ENCODE measurements at regions not wholly inside any gene's neighbourhood (a gene's known extent, or its start where the extent isn't known, plus 50 kb on each side); places are given as distances from the start of the nearest gene placed in this dataset.

DNA sequence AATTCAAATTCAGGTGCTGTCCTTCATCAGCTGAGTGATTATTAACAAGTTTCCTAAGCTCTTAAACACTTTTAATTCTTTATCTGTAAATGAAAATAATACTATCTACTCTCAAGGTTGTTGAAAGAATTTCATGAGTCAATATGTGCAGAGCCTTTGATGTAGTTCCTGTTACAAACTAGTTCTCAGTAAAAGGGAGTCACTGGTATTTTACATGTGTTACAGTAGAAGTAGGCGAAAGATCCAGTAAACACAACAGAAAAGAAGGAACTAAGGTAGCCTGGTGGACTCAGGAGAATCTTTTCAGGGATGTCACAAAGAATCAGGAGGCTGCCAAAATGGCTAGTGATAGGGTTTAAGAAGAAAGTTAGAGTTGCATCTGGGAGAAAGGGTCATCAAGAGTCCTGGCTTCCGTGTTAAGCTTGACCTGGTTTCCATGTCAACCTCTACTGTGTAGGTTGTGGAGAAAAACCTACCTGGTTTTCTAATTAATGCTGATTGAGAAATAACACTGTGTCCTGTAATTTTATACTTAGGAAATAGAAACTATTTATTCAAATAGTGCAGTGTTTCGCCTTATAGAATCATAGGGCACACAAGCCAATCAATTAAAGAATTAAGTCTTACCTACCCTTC is 58.3 kb upstream of the TRIB2 start:
- Histone ChIP-seq H3K4me3 (no peak overlapping the region), H3K27me3 (no peaks in the 10 kb centered on the region), H3K9me3 (replicated peaks) (no peaks in the 10 kb centered on the region), H3K36me3 (no peaks in the 10 kb centered on the region), H3K27ac (no peak overlapping the region), H3K4me1 (no peaks in the 10 kb centered on the region; the same call in 1 of the 2 replicates)
- DNase-seq, result no peak

DNA sequence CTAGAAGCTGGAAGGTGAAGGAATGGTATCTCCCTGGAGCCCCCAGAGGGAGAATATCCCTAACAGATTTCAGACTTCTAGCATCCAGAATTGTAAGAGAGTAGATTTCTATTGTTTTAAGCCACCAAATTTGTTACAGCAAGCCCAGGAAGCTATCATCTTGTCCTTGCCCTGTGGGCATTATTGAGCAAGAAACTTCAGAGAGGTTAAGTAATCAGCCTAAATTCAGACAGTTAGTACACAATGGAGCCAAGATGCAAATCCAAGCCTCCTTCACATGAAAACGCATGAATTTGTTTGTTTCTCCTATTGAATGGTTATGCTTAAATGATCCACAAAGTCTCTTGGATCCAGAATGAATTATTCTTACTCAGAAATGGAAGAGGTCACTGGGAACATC is 55.2 kb upstream of the TRIB2 start:
- H3K9me3 ChIP-seq (replicated peaks), result peaks cover 3% of the 10 kb centered on the region
- no peak for DNase-seq
- H3K4me3 ChIP-seq, result no peak overlapping the region
- no peak overlapping the region for H3K27ac ChIP-seq
- H3K36me3 ChIP-seq, result no peaks in the 10 kb centered on the region; the same call in 1 of the 2 replicates
- peaks cover 2% of the 10 kb centered on the region; the same call in 1 of the 2 replicates for H3K4me1 ChIP-seq
- H3K27me3 ChIP-seq, result no peaks in the 10 kb centered on the region

DNA sequence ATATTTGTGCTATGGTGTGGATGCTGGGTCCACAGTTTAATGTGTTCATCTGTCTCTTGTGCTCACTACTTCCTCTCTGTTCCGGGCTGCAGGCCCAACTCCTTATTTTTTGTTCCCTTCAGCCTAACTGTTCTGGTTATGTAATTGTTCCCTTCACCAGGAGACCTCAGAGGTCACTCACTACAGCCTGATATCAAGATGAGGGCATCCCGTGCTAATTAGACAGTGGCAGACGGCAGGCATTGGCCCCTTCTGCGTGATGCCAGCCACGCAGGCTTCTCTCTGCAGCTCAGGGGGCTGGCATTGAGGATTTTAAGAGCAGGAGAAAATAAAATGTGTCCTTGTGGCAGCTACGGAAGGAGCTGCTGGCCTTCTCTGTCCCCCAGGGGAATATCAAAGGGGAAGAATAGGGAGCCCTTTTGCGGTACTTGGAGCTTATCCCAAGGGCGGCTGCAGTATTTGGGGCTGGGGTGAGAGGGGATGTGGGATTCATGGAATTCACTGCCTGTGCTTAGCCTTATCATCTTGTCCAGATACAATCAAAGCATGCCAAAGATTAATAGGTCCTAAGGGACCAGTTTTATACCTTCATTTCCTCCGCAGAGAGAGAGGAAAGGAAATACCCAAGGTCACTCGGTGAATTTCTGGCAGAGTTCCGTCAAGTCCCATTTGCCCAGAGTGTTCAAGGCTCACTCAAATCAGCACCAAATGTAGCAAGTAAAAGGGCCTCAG is 53.3 kb upstream of the TRIB2 start:
- Histone ChIP-seq H3K4me1 (peaks cover 2% of the 10 kb centered on the region; the same call in 1 of the 2 replicates), H3K27me3 (no peaks in the 10 kb centered on the region), H3K4me3 (no peak overlapping the region)

DNA sequence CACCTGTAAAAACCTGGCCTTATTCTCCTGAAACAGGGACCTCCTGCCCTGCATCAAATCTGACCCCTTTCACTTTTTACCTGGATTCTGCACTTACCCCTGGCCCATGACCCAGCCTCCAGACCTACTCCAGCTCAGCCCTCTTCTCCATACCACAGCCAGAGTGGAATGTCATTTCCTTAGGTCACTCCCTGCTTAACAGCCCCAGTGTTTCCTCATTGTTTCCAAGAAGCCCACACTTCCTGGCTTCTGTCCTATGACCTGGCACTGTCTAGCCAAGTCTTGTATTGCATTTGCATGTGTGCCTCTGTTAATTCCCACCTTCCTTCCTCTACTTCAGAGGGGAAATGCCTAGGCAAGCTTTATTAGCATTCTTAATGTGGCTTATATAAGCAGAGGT is 51.4 kb upstream of the TRIB2 start:
- H3K4me1 ChIP-seq, result peaks cover 2% of the 10 kb centered on the region; the same call in 1 of the 2 replicates

More for the DNA sequence above, 53.3 kb upstream of the TRIB2 start:
- peak in 1 of 2 experiments; percentile 33 for DNase-seq
- no peaks in the 10 kb centered on the region; the same call in 1 of the 2 replicates for H3K36me3 ChIP-seq
- H3K9me3 ChIP-seq (replicated peaks), result peaks cover 9% of the 10 kb centered on the region
- no peak overlapping the region for H3K27ac ChIP-seq

DNA sequence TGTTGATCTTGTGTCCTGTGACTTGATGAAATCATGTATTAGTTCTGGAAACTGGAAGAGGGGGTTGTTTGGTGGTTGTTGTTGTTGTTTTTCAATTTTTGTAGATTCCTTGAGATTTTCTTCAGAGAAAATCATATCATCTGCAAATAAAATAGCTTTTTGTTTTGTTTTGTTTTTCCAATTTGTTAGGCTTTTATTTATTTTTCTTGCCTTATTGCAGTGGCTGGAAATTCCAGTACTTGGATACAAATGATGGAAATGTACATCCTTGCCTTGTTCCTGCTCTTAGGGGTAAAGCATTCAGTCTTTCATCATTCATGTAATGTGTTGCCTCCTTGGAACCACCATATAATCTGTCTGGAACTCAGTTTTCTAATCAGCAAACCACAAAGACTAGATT is 50.3 kb upstream of the TRIB2 start:
- Histone ChIP-seq H3K36me3 (no peaks in the 10 kb centered on the region; the same call in 1 of the 2 replicates), H3K27me3 (no peaks in the 10 kb centered on the region), H3K27ac (no peak overlapping the region), H3K4me3 (no peak overlapping the region), H3K9me3 (replicated peaks) (peaks cover 9% of the 10 kb centered on the region), H3K4me1 (peaks cover 2% of the 10 kb centered on the region; the same call in 1 of the 2 replicates)
- DNase-seq, result no peak

More for the DNA sequence above, 51.4 kb upstream of the TRIB2 start:
- H3K4me3 ChIP-seq, result no peak overlapping the region
- no peak for DNase-seq
- no peaks in the 10 kb centered on the region; the same call in 1 of the 2 replicates for H3K36me3 ChIP-seq
- H3K27me3 ChIP-seq, result no peaks in the 10 kb centered on the region
- H3K27ac ChIP-seq, result no peak overlapping the region
- peaks cover 9% of the 10 kb centered on the region for H3K9me3 ChIP-seq (replicated peaks)

Measured in SJCRH30 (cell line).